IMR-90 (cell line): ENCODE measurements at regions not wholly inside any gene's neighbourhood (a gene's known extent, or its start where the extent isn't known, plus 50 kb on each side); places are given as distances from the start of the nearest gene placed in this dataset.

Experiments
- ATAC-seq: fragments of 200-7000 bp; cut with Tn5 transposase; 2 replicates; pipeline ENCODE4 v1.9.1; 2020; ENCODE audit warnings: low read depth, mild to moderate bottlenecking, moderate library complexity
- BruUV-seq: library from RNA; stranded (reverse); fragments of 400-500 nt; replicated peaks from 2 replicates; lab custom pipeline; 2021; lab: Mats Ljungman, UMichigan
- CTCF ChIA-PET: fragments of 300-600 bp; formaldehyde crosslinking; extraction: SDS; loops from one replicate; lab custom pipeline; 2021; ENCODE audit warnings: antibody characterized with exemption; lab: Yijun Ruan, JAX
- POLR2A ChIA-PET: fragments of 300-600 bp; sonication (Branson Sonifier 250); formaldehyde crosslinking; loops from one replicate; lab custom pipeline; 2022; ENCODE audit warnings: antibody characterized with exemption; ENCODE audit not compliant: unreplicated experiment; lab: Charles Lee
- DNase-seq: peaks from one replicate; pipeline ENCODE4 v3.0.0; 2013
- H2AFZ ChIP-seq: replicated peaks from 2 replicates; pipeline ENCODE3; 2013; ENCODE audit warnings: low read length, mild to moderate bottlenecking; ENCODE audit not compliant: poor library complexity
- H2AK5ac ChIP-seq: 2 replicates; pipeline ENCODE4 v1.6.1; 2013; ENCODE audit warnings: low read depth, low read length, inconsistent platforms
- H2AK9ac ChIP-seq: replicated peaks from 2 replicates; pipeline ENCODE3; 2013; ENCODE audit warnings: mild to moderate bottlenecking, low read depth, low read length, moderate library complexity; ENCODE audit not compliant: poor library complexity
- H2BK120ac ChIP-seq: 2 replicates; pipeline ENCODE4 v1.6.1; 2013; ENCODE audit warnings: low read depth, low read length, inconsistent platforms
- H2BK15ac ChIP-seq: 3 replicates; pipeline ENCODE4 v1.6.1; 2013; ENCODE audit warnings: low read depth, low read length, inconsistent platforms
- H2BK20ac ChIP-seq: 2 replicates; pipeline ENCODE4 v1.6.1; 2013; ENCODE audit warnings: low read depth, mild to moderate bottlenecking, inconsistent platforms, low read length, moderate library complexity
- H2BK5ac ChIP-seq: 2 replicates; pipeline ENCODE4 v1.6.1; 2013; ENCODE audit warnings: mild to moderate bottlenecking, low read depth, low read length, inconsistent platforms; ENCODE audit not compliant: poor library complexity, severe bottlenecking
- H3K14ac ChIP-seq: replicated peaks from 2 replicates; pipeline ENCODE4 v1.6.1; 2013; ENCODE audit warnings: low read depth, low read length, inconsistent platforms
- H3K18ac ChIP-seq: 2 replicates; pipeline ENCODE4 v1.6.1; 2013; ENCODE audit warnings: low read depth, low read length, control low read depth
- H3K23ac ChIP-seq: 2 replicates; pipeline ENCODE4 v1.6.1; 2013; ENCODE audit warnings: low read depth, low read length, inconsistent platforms
- H3K27ac ChIP-seq: 2 replicates; pipeline ENCODE4 v1.5.1; 2013; ENCODE audit warnings: mild to moderate bottlenecking, control low read depth, low read length; ENCODE audit not compliant: insufficient read depth
- H3K27me3 ChIP-seq: 2 replicates; pipeline ENCODE4 v1.6.1; 2013; ENCODE audit warnings: low read length; ENCODE audit not compliant: control insufficient read depth, insufficient read depth
- H3K36me3 ChIP-seq: 2 replicates; pipeline ENCODE4 v1.6.1; 2013; ENCODE audit warnings: low read length, mixed read lengths; ENCODE audit not compliant: control insufficient read depth, insufficient read depth
- H3K4ac ChIP-seq: 2 replicates; pipeline ENCODE4 v1.6.1; 2013; ENCODE audit warnings: low read depth, low read length, inconsistent platforms
- H3K4me1 ChIP-seq: 2 replicates; pipeline ENCODE4 v1.6.1; 2013; ENCODE audit warnings: low read length, mixed read lengths; ENCODE audit not compliant: control insufficient read depth, insufficient read depth
- H3K4me2 ChIP-seq: 2 replicates; pipeline ENCODE4 v1.6.1; 2013; ENCODE audit warnings: low read depth, mild to moderate bottlenecking, control low read depth, low read length, moderate library complexity
- H3K4me3 ChIP-seq: 2 replicates; pipeline ENCODE4 v1.5.1; 2013; ENCODE audit warnings: low read depth, mild to moderate bottlenecking, control low read depth, low read length, moderate library complexity; ENCODE audit not compliant: insufficient read depth
- H3K56ac ChIP-seq: 2 replicates; pipeline ENCODE4 v1.6.1; 2013; ENCODE audit warnings: low read length, inconsistent platforms; ENCODE audit not compliant: insufficient read depth; ENCODE audit errors: extremely low read depth
- H3K79me1 ChIP-seq, 2 experiments: 2 replicates each; pipeline ENCODE4 v1.6.1; 2013; ENCODE audit warnings: low read length in 2 of 2, inconsistent platforms in 1 of 2, low read depth in 1 of 2
- H3K9ac ChIP-seq: 2 replicates; pipeline ENCODE4 v1.6.1; 2013; ENCODE audit warnings: low read depth, low read length, control low read depth
- H3K9me1 ChIP-seq: 2 replicates; pipeline ENCODE4 v1.6.1; 2013; ENCODE audit warnings: low read length, inconsistent platforms; ENCODE audit not compliant: insufficient read depth
- H3K9me3 ChIP-seq: 2 replicates; pipeline ENCODE4 v1.6.1; 2013; ENCODE audit warnings: low read length; ENCODE audit not compliant: control insufficient read depth, insufficient read depth
- H4K20me1 ChIP-seq: 2 replicates; pipeline ENCODE4 v1.6.1; 2013; ENCODE audit warnings: low read length, inconsistent platforms; ENCODE audit not compliant: insufficient read depth
- H4K5ac ChIP-seq: 2 replicates; pipeline ENCODE4 v1.6.1; 2013; ENCODE audit warnings: mild to moderate bottlenecking, low read depth, low read length, control low read depth
- H4K8ac ChIP-seq, 2 experiments: 2 replicates each; pipeline ENCODE4 v1.6.1; 2013; ENCODE audit warnings: low read depth in 2 of 2, low read length in 2 of 2, control low read depth in 1 of 2, inconsistent platforms in 1 of 2
- H4K91ac ChIP-seq: 2 replicates; pipeline ENCODE4 v1.6.1; 2013; ENCODE audit warnings: low read depth, low read length, inconsistent platforms; ENCODE audit not compliant: insufficient read depth
- RCOR1 ChIP-seq: IDR thresholded peaks from 2 replicates; pipeline ENCODE4 v1.6.1; 2012; ENCODE audit warnings: mild to moderate bottlenecking, low read length, improper control_type of control experiment; ENCODE audit not compliant: insufficient replicate concordance
- WGBS, 2 experiments: methylation state at CpG; one replicate each; pipeline versions ENCODE4 v1.1.5 to v1.1.7; 2013; ENCODE audit warnings: missing lambda C conversion rate in 2 of 2; ENCODE audit not compliant: insufficient read length in 1 of 2; ENCODE audit errors: extremely low coverage in 2 of 2; 5-methylcytosine and 5-hydroxymethylcytosine counted together
- dilution Hi-C: fragments of 300-500 bp; cut with HindIII; formaldehyde crosslinking; loops from one replicate; pipeline ENCODE4 v1.14.3; 2018; ENCODE audit warnings: low sequenced_read_pairs; ENCODE audit not compliant: unreplicated experiment
- in situ Hi-C: fragments of 300-500 bp; cut with MboI; formaldehyde crosslinking; loops from 3 replicates; pipeline ENCODE4 v1.14.3; 2019; ENCODE audit warnings: low sequenced_read_pairs, inconsistent platforms, mixed read lengths
- intact Hi-C: fragments of 100-400 bp; cut with micrococcal nuclease; formaldehyde crosslinking; loops from 2 replicates; pipeline ENCODE4 v1.10.0; 2022

DNA sequence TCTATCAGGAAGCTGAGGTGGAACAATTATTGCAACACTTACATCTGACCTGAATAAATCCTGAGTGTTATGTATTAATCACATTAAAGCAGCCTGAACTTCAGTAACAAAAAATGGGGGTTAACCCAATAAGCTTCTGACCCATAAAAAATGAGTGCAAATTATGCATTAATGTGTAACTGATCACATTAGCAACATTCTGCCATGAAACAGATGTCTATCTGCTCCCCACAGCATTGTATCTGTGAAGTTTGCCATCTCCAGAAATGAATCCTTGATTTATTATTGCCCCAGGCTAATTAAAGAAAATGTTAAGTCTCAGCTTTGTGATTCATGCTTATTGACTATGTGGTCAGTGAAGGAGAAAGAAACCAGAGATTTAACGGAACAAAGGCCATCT is 304.9 kb downstream of the PCDH20 start:
- Histone ChIP-seq H3K14ac (no peak overlapping the region), H3K9me1 (no peaks in the 10 kb centered on the region), H3K9ac (no peak overlapping the region), H2AFZ (no peak overlapping the region), H2AK9ac (no peak overlapping the region), H3K4me2 (no peak overlapping the region), H4K5ac (no peak overlapping the region), H2BK120ac (no peak overlapping the region), H2BK5ac (no peak overlapping the region), H2BK20ac (no peak overlapping the region), H4K8ac (no peak overlapping the region), H3K4me3 (no peak overlapping the region), H3K56ac (no peak overlapping the region), H2AK5ac (no peak overlapping the region), H3K79me1 (no peaks in the 10 kb centered on the region), H3K18ac (no peak overlapping the region), H3K23ac (no peak overlapping the region), H3K9me3 (peaks cover 8% of the 10 kb centered on the region), H3K27me3 (no peaks in the 10 kb centered on the region), H3K36me3 (no peaks in the 10 kb centered on the region), H3K4me1 (no peaks in the 10 kb centered on the region), H3K27ac (no peak overlapping the region), H4K91ac (no peak overlapping the region), H3K4ac (no peak overlapping the region), H2BK15ac (no peak overlapping the region), H4K20me1 (no peaks in the 10 kb centered on the region)
- in situ Hi-C loops (no loop called here), intact Hi-C loops (no loop called here), dilution Hi-C loops (no loop called here)
- WGBS, 2 experiments = no CpG with 5 or more reads among the region's 1 CpG
- BruUV-seq = no TSS peak
- POLR2A ChIA-PET = no interaction called here
- no peak for DNase-seq
- CTCF ChIA-PET = no interaction called here
- ATAC-seq = no peak
- TF ChIP-seq RCOR1 = no peak
